ENCODE measurements at regions not wholly inside any gene's neighbourhood (a gene's known extent, or its start where the extent isn't known, plus 50 kb on each side); places are given as distances from the start of the nearest gene placed in this dataset.

GRCh38 chr7:109915670-109916069 lies 1175.3 kb upstream of the LRRN3 start:
- DNase-seq (ENCODE audit: low read depth): no peak
- TF ChIP-seq CTCF (conservative IDR thresholded peaks at IDR 0.05; ENCODE audit: low read depth, low read length): no peak

GRCh38 chr7:109926738-109927137 lies 1164.2 kb upstream of the LRRN3 start:
- TF ChIP-seq CTCF (conservative IDR thresholded peaks at IDR 0.05; ENCODE audit: low read depth, low read length): no peak
- no peak overlapping the region for H3K4me3 ChIP-seq (ENCODE audit: low read depth, low read length)
- DNase-seq (ENCODE audit: low read depth): no peak

More at GRCh38 chr7:109915670-109916069, 1175.3 kb upstream of the LRRN3 start:
- H3K4me3 ChIP-seq (ENCODE audit: low read depth, low read length): no peak overlapping the region

- H3K4me3 ChIP-seq (ENCODE audit: low read depth, low read length): no peak overlapping the region
- DNase-seq (ENCODE audit: low read depth): no peak
- no peak for TF ChIP-seq CTCF (conservative IDR thresholded peaks at IDR 0.05; ENCODE audit: low read depth, low read length)
Observed at GRCh38 chr7:109930049-109930448, 1160.9 kb upstream of the LRRN3 start.

GRCh38 chr7:109939207-109939606 lies 1151.7 kb upstream of the LRRN3 start:
- no peak overlapping the region for H3K4me3 ChIP-seq (ENCODE audit: low read depth, low read length)
- no peak for TF ChIP-seq CTCF (conservative IDR thresholded peaks at IDR 0.05; ENCODE audit: low read depth, low read length)
- DNase-seq (ENCODE audit: low read depth): no peak

GRCh38 chr7:109945820-109946518 lies 1145.0 kb upstream of the LRRN3 start:
- H3K4me3 ChIP-seq (ENCODE audit: low read depth, low read length): no peak overlapping the region
- DNase-seq (ENCODE audit: low read depth): no peak
- no peak for TF ChIP-seq CTCF (conservative IDR thresholded peaks at IDR 0.05; ENCODE audit: low read depth, low read length)

- TF ChIP-seq CTCF (conservative IDR thresholded peaks at IDR 0.05; ENCODE audit: low read depth, low read length): no peak
- DNase-seq (ENCODE audit: low read depth): no peak
- H3K4me3 ChIP-seq (ENCODE audit: low read depth, low read length): no peak overlapping the region
Observed at GRCh38 chr7:109950256-109950655, 1140.7 kb upstream of the LRRN3 start.
